Loucy (cell line): ENCODE measurements at regions not wholly inside any gene's neighbourhood (a gene's known extent, or its start where the extent isn't known, plus 50 kb on each side); places are given as distances from the start of the nearest gene placed in this dataset.
A peak's percentile ranks its signal among the peaks of the same experiment; 100 is the strongest.

Experiments used
- H2AFZ ChIP-seq: fragments of 200-600 bp; sonication (generic); 2 replicates; pipeline ENCODE4 v1.6.0; 2016; ENCODE audit warnings: antibody characterized with exemption, mild to moderate bottlenecking, low read length, moderate library complexity
- H3F3A ChIP-seq: fragments of 200-600 bp; 2 replicates; pipeline ENCODE4 v1.6.0; 2016; ENCODE audit warnings: antibody characterized with exemption, low read depth, mild to moderate bottlenecking
- H3K27me3 ChIP-seq: fragments of 200-600 bp; sonication (generic); 2 replicates; pipeline ENCODE4 v1.6.1; 2014; ENCODE audit warnings: low read length, mild to moderate bottlenecking; ENCODE audit not compliant: insufficient read depth, poor library complexity, severe bottlenecking
- H3K36me3 ChIP-seq: fragments of 200-600 bp; sonication (generic); 2 replicates; pipeline ENCODE4 v1.6.1; 2016; ENCODE audit warnings: low read length; ENCODE audit not compliant: insufficient read depth
- H3K4me1 ChIP-seq: fragments of 200-600 bp; sonication (generic); 2 replicates; pipeline ENCODE4 v1.5.1; 2014; ENCODE audit warnings: low read length, mild to moderate bottlenecking; ENCODE audit not compliant: insufficient read depth, poor library complexity, severe bottlenecking
- H3K4me2 ChIP-seq: fragments of 200-600 bp; sonication (generic); 2 replicates; pipeline ENCODE4 v1.6.0; 2014; ENCODE audit warnings: antibody characterized with exemption, low read length, low read depth, mild to moderate bottlenecking; ENCODE audit not compliant: poor library complexity, severe bottlenecking
- H3K4me3 ChIP-seq: fragments of 200-600 bp; sonication (generic); 2 replicates; pipeline ENCODE4 v1.5.1; 2014; ENCODE audit warnings: low read length, mild to moderate bottlenecking, mixed read lengths; ENCODE audit not compliant: poor library complexity, severe bottlenecking
- H3K79me2 ChIP-seq: fragments of 200-600 bp; sonication (generic); 2 replicates; pipeline ENCODE4 v1.6.1; 2014; ENCODE audit warnings: low read length; ENCODE audit not compliant: insufficient read depth
- H3K9ac ChIP-seq: fragments of 200-600 bp; sonication (generic); 2 replicates; pipeline ENCODE4 v1.6.0; 2014; ENCODE audit warnings: mild to moderate bottlenecking, low read depth, low read length, moderate library complexity; ENCODE audit not compliant: poor library complexity, severe bottlenecking
- H3K9me2 ChIP-seq: fragments of 200-600 bp; sonication (generic); replicated peaks from 2 replicates; pipeline ENCODE4 v1.6.1; 2016; ENCODE audit warnings: low read depth, low read length, mixed read lengths
- H3K9me3 ChIP-seq: fragments of 200-600 bp; sonication (generic); 2 replicates; pipeline ENCODE4 v1.6.1; 2014; ENCODE audit warnings: mild to moderate bottlenecking, antibody characterized with exemption, low read length, low read depth; ENCODE audit not compliant: insufficient read depth
- H4K20me1 ChIP-seq: fragments of 200-600 bp; sonication (generic); 2 replicates; pipeline ENCODE4 v1.6.0; 2014; ENCODE audit warnings: antibody characterized with exemption, low read length, mild to moderate bottlenecking; ENCODE audit not compliant: insufficient read depth, poor library complexity, severe bottlenecking
- CTCF ChIP-seq: fragments of 200-600 bp; sonication (generic); conservative IDR thresholded peaks from 2 replicates; pipeline ENCODE4 v1.5.1; 2014; ENCODE audit warnings: mild to moderate bottlenecking, antibody characterized with exemption, low read length
- EZH2phosphoT487 ChIP-seq: fragments of 200-600 bp; IDR thresholded peaks from 2 replicates; pipeline ENCODE4 v1.6.1; 2018; ENCODE audit warnings: antibody characterized with exemption, mild to moderate bottlenecking, moderate library complexity, borderline replicate concordance

GRCh38 chr11:23687991-23688390 lies 808.9 kb upstream of the LUZP2 start:
- no peaks in the 10 kb centered on the region for H3K9me3 ChIP-seq
- TF ChIP-seq EZH2phosphoT487 (no peak), CTCF (no peak)
- no peaks in the 10 kb centered on the region for H3K36me3 ChIP-seq
- no peaks in the 10 kb centered on the region for H4K20me1 ChIP-seq
- no peaks in the 10 kb centered on the region for H3F3A ChIP-seq
- H3K4me1 ChIP-seq, result peaks cover 8% of the 10 kb centered on the region
- no peak overlapping the region for H3K9ac ChIP-seq
- H3K9me2 ChIP-seq, result no peaks in the 10 kb centered on the region
- no peaks in the 10 kb centered on the region for H3K27me3 ChIP-seq
- H3K4me2 ChIP-seq, result no peak overlapping the region
- H3K4me3 ChIP-seq, result no peak overlapping the region
- H2AFZ ChIP-seq, result no peak overlapping the region
- no peaks in the 10 kb centered on the region for H3K79me2 ChIP-seq

GRCh38 chr11:23688411-23688810 lies 808.4 kb upstream of the LUZP2 start:
- Histone ChIP-seq H3F3A (no peaks in the 10 kb centered on the region), H3K27me3 (no peaks in the 10 kb centered on the region), H3K9ac (no peak overlapping the region), H2AFZ (0 out of 2 replicates have a peak overlapping the region, but pooled peaks have one; percentile 61), H3K4me2 (no peak overlapping the region), H3K9me3 (no peaks in the 10 kb centered on the region), H3K36me3 (no peaks in the 10 kb centered on the region), H3K79me2 (no peaks in the 10 kb centered on the region), H4K20me1 (no peaks in the 10 kb centered on the region), H3K4me1 (peaks cover 8% of the 10 kb centered on the region), H3K4me3 (no peak overlapping the region), H3K9me2 (no peaks in the 10 kb centered on the region)
- TF ChIP-seq EZH2phosphoT487, result no peak
- TF ChIP-seq CTCF, result no peak

GRCh38 chr11:23688835-23689234 lies 808.0 kb upstream of the LUZP2 start:
- H3K79me2 ChIP-seq, result no peaks in the 10 kb centered on the region
- no peaks in the 10 kb centered on the region for H3K9me3 ChIP-seq
- H3K27me3 ChIP-seq, result no peaks in the 10 kb centered on the region
- H4K20me1 ChIP-seq, result no peaks in the 10 kb centered on the region
- H3K4me1 ChIP-seq, result peaks cover 8% of the 10 kb centered on the region
- no peak overlapping the region for H3K9ac ChIP-seq
- no peaks in the 10 kb centered on the region for H3F3A ChIP-seq
- H3K36me3 ChIP-seq, result no peaks in the 10 kb centered on the region
- TF ChIP-seq EZH2phosphoT487 (no peak), CTCF (no peak)
- no peaks in the 10 kb centered on the region for H3K9me2 ChIP-seq
- H3K4me2 ChIP-seq, result peak overlapping the region; percentile 35
- peak overlapping the region; percentile 8 for H3K4me3 ChIP-seq
- H2AFZ ChIP-seq, result peak overlapping the region; percentile 61
